Cardiac fibroblast (primary cell): ENCODE measurements at regions not wholly inside any gene's neighbourhood (a gene's known extent, or its start where the extent isn't known, plus 50 kb on each side); places are given as distances from the start of the nearest gene placed in this dataset.

ENCODE experiments used
- DNase-seq, 2 donors: peaks; one replicate each; pipeline versions ENCODE4 v3.0.0 to v3.0.0-alpha.2; 2010; ENCODE audit warnings: low read depth in 2 of 2
- H3K4me3 ChIP-seq, 2 donors: replicated peaks in 1 of 2; 1 replicate in 1 of 2; 2 replicates in 1 of 2; pipeline ENCODE4 v1.5.1; 2011; ENCODE audit warnings: low read depth in 2 of 2, low read length in 2 of 2, mild to moderate bottlenecking in 2 of 2, moderate library complexity in 1 of 2
- CTCF ChIP-seq: IDR thresholded peaks from one replicate; pipeline ENCODE4 v1.5.1; 2011; ENCODE audit warnings: low read depth, mild to moderate bottlenecking, low read length, inconsistent platforms

GRCh38 chr7:52482076-52482475 is 553.4 kb upstream of the POM121L12 start:
- TF ChIP-seq CTCF = no peak
- no peak overlapping the region for H3K4me3 ChIP-seq
- DNase-seq = no peak

- TF ChIP-seq CTCF = no peak
- no peak overlapping the region for H3K4me3 ChIP-seq
- no peak for DNase-seq
Measured at GRCh38 chr7:52481571-52481970, 553.9 kb upstream of the POM121L12 start.

GRCh38 chr7:52479990-52480389 is 555.4 kb upstream of the POM121L12 start:
- no peak overlapping the region for H3K4me3 ChIP-seq
- TF ChIP-seq CTCF = no peak
- DNase-seq = no peak

- no peak overlapping the region for H3K4me3 ChIP-seq
- DNase-seq = no peak
- TF ChIP-seq CTCF = no peak
Measured at GRCh38 chr7:52475001-52475582, 560.3 kb upstream of the POM121L12 start.

- no peak for TF ChIP-seq CTCF
- DNase-seq = no peak
- H3K4me3 ChIP-seq = no peak overlapping the region
Measured at GRCh38 chr7:52473756-52474155, 561.7 kb upstream of the POM121L12 start.

- H3K4me3 ChIP-seq = no peak overlapping the region
- DNase-seq = no peak
- TF ChIP-seq CTCF = no peak
Measured at GRCh38 chr7:52472006-52472620, 563.3 kb upstream of the POM121L12 start.

- TF ChIP-seq CTCF = no peak
- no peak for DNase-seq
- H3K4me3 ChIP-seq = no peak overlapping the region
Measured at GRCh38 chr7:52465216-52465615, 570.2 kb upstream of the POM121L12 start.
